K562 (cell line): ENCODE measurements at regions not wholly inside any gene's neighbourhood (a gene's known extent, or its start where the extent isn't known, plus 50 kb on each side); places are given as distances from the start of the nearest gene placed in this dataset.

Source experiments
- ATAC-seq: fragments of 200-7000 bp; cut with Tn5 transposase; 3 replicates; pipeline ENCODE4 v1.9.1; 2020; ENCODE audit warnings: moderate library complexity
- BruUV-seq: library from RNA; stranded (reverse); fragments of 400-500 nt; replicated peaks from 2 replicates; lab custom pipeline; 2021; lab: Mats Ljungman, UMichigan
- CTCF ChIA-PET: fragments of 300-600 bp; formaldehyde crosslinking; extraction: SDS; loops from one replicate; lab custom pipeline; 2021; ENCODE audit warnings: low intra/inter-chr PET ratio; lab: Yijun Ruan, JAX
- POLR2A ChIA-PET: fragments of 300-600, 350-650 bp; sonication (Branson Sonifier 250); formaldehyde crosslinking; extraction: SDS; loops from one replicate; lab custom pipeline; 2021; ENCODE audit warnings: antibody characterized with exemption, inconsistent platforms; lab: Yijun Ruan, JAX
- DNase-seq, 4 experiments: peaks; one replicate each; pipeline versions ENCODE4 v3.0.0 to v3.0.0-alpha.2; 2011 to 2018; ENCODE audit warnings: low spot score in 3 of 4, mixed read lengths in 3 of 4; ENCODE audit errors: extremely low read depth in 1 of 4
- FAIRE-seq: peaks from 2 replicates; lab custom pipeline; 2011; peaks lifted over from hg19 to GRCh38; lab: Jason Lieb, UNC
- H2AFZ ChIP-seq: 2 replicates; pipeline ENCODE4 v1.6.0; 2011; ENCODE audit warnings: low read depth, low read length, control low read depth, inconsistent platforms
- H3K27ac ChIP-seq: fragments of 200-600 bp; 3 replicates; pipeline ENCODE4 v1.8.0; 2011; ENCODE audit warnings: low read depth, mild to moderate bottlenecking, control low read depth, inconsistent platforms, low read length, moderate library complexity, mixed read lengths; ENCODE audit errors: extremely low read depth
- H3K27me3 ChIP-seq, 2 experiments: fragments of 300-600 bp in 1 of 2; 2 replicates in 1 of 2; 3 replicates in 1 of 2; pipeline versions ENCODE4 v1.6.0 to v1.8.0; 2011; ENCODE audit warnings: inconsistent platforms in 2 of 2, low read length in 2 of 2, mild to moderate bottlenecking in 1 of 2, mixed read lengths in 1 of 2, moderate library complexity in 1 of 2; ENCODE audit not compliant: control insufficient read depth in 2 of 2, insufficient read depth in 2 of 2
- H3K36me3 ChIP-seq: fragments of 300-600 bp; 3 replicates; pipeline ENCODE4 v1.8.0; 2011; ENCODE audit warnings: mild to moderate bottlenecking, low read length, inconsistent platforms; ENCODE audit not compliant: control insufficient read depth, insufficient read depth
- H3K4me1 ChIP-seq, 2 experiments: fragments of 200-600 bp in 1 of 2; replicated peaks in 1 of 2; 2 replicates in 1 of 2; 3 replicates in 1 of 2; pipeline versions ENCODE4 v1.5.1 to v1.8.0; 2011; ENCODE audit warnings: inconsistent platforms in 2 of 2, low read length in 2 of 2, mild to moderate bottlenecking in 1 of 2, mixed read lengths in 1 of 2, moderate library complexity in 1 of 2; ENCODE audit not compliant: control insufficient read depth in 2 of 2, insufficient read depth in 2 of 2
- H3K4me2 ChIP-seq: 2 replicates; pipeline ENCODE4 v1.6.1; 2011; ENCODE audit warnings: low read length, control low read depth, inconsistent platforms, mixed read lengths; ENCODE audit not compliant: insufficient read depth
- H3K4me3 ChIP-seq: fragments of 200-600 bp; sonication (generic), shearing (Covaris generic); 2 replicates; pipeline ENCODE4 v1.5.1; 2016; ENCODE audit warnings: control low read depth, inconsistent platforms
- H3K79me2 ChIP-seq: fragments of 200-600 bp; 3 replicates; pipeline ENCODE4 v1.8.0; 2011; ENCODE audit warnings: low read length, inconsistent platforms; ENCODE audit not compliant: control insufficient read depth, insufficient read depth
- H3K9ac ChIP-seq, 2 experiments: 2 replicates each; pipeline versions ENCODE4 v1.6.0 to v1.6.1; 2011; ENCODE audit warnings: low read depth in 2 of 2, low read length in 2 of 2, control low read depth in 1 of 2, inconsistent platforms in 1 of 2, mild to moderate bottlenecking in 1 of 2, mixed read lengths in 1 of 2; ENCODE audit not compliant: insufficient read depth in 1 of 2
- H3K9me1 ChIP-seq: one replicate; pipeline ENCODE4 v1.6.0; 2011; ENCODE audit warnings: inconsistent platforms, mild to moderate bottlenecking, low read length, moderate library complexity; ENCODE audit not compliant: control insufficient read depth, insufficient read depth
- H3K9me3 ChIP-seq: replicated peaks from 2 replicates; pipeline ENCODE4 v1.5.1; 2011; ENCODE audit warnings: low read depth, low read length, inconsistent platforms; ENCODE audit not compliant: control insufficient read depth, insufficient read depth
- H4K20me1 ChIP-seq: replicated peaks from 2 replicates; pipeline ENCODE4 v1.6.1; 2011; ENCODE audit warnings: low read length, inconsistent platforms, mixed read lengths; ENCODE audit not compliant: control insufficient read depth, insufficient read depth
- ELK3 ChIP-seq: fragments of 450-650 bp; formaldehyde crosslinking; IDR thresholded peaks from 2 replicates; pipeline ENCODE4 v1.4.0; 2020; ENCODE audit warnings: mild to moderate bottlenecking
- HNRNPH1 ChIP-seq: fragments of 200-400 bp; formaldehyde crosslinking; optimal IDR thresholded peaks from 2 replicates; pipeline ENCODE3; 2017; ENCODE audit warnings: low read depth, mild to moderate bottlenecking, low read length, moderate library complexity
- JUN ChIP-seq, 2 experiments: sonication (generic) in 1 of 2; formaldehyde crosslinking in 1 of 2; IDR thresholded peaks; 2 replicates each; pipeline versions ENCODE4 v1.6.1 to v1.8.0; 2012 to 2022; ENCODE audit warnings: borderline replicate concordance in 2 of 2, mild to moderate bottlenecking in 2 of 2, improper control_type of control experiment in 1 of 2, low read depth in 1 of 2, low read length in 1 of 2, missing genetic modification reagents in 1 of 2
- JUND ChIP-seq, 2 experiments: IDR thresholded peaks; 2 replicates in 1 of 2; 3 replicates in 1 of 2; pipeline ENCODE4 v1.6.1; 2011; ENCODE audit warnings: borderline replicate concordance in 2 of 2, low read depth in 2 of 2, low read length in 2 of 2, improper control_type of control experiment in 1 of 2, missing biosample characterization in 1 of 2, missing genetic modification characterization in 1 of 2, missing genetic modification reagents in 1 of 2
- RUNX1 ChIP-seq: sonication (generic); IDR thresholded peaks from 2 replicates; pipeline ENCODE4 v1.6.1; 2016; ENCODE audit warnings: antibody characterized with exemption, low read depth
- TEAD2 ChIP-seq: fragments of 450-650 bp; IDR thresholded peaks from 2 replicates; pipeline ENCODE4 v1.6.1; 2016; ENCODE audit warnings: missing genetic modification characterization, control low read depth, missing compliant biosample characterization
- WGBS: fragments of 100-300 bp; shearing (Covaris generic); methylation state at CpG from one replicate; pipeline ENCODE4 v1.1.6; 2016; ENCODE audit warnings: low coverage, mixed read lengths; ENCODE audit not compliant: insufficient coverage; ENCODE audit errors: missing lambda C conversion rate; 5-methylcytosine and 5-hydroxymethylcytosine counted together
- in situ Hi-C: fragments of 300-500 bp; cut with MboI; formaldehyde crosslinking; loops from 4 replicates; pipeline ENCODE4 v1.15.0; 2018; ENCODE audit warnings: inconsistent platforms, mixed read lengths
- intact Hi-C: fragments of 100-400 bp; cut with micrococcal nuclease; formaldehyde crosslinking; loops from 2 replicates; pipeline ENCODE4 v1.14.2; 2022
- TF ChIP-seq, protein P1 (sequence below), 2 experiments: fragments of 250-450 bp in 1 of 2; fragments of 450-650 bp in 1 of 2; sonication (Bioruptor Pico) in 1 of 2; IDR thresholded peaks; 2 replicates each; pipeline versions ENCODE4 v1.6.1 to v1.8.0; 2016 to 2021; ENCODE audit warnings: mild to moderate bottlenecking in 2 of 2, moderate library complexity in 2 of 2, missing compliant biosample characterization in 1 of 2, missing genetic modification characterization in 1 of 2
- TF ChIP-seq, protein P2 (sequence below), 2 experiments: IDR thresholded peaks; 2 replicates each; pipeline ENCODE4 v1.6.1; 2012; ENCODE audit warnings: improper control_type of control experiment in 2 of 2, low read depth in 2 of 2, low read length in 2 of 2, borderline replicate concordance in 1 of 2

- in situ Hi-C loops (no loop called here), intact Hi-C loops (no loop called here)
- CTCF ChIA-PET = no interaction called here
- BruUV-seq = no TSS peak
- DNase-seq = no peak
- no peaks in the 10 kb centered on the region for H3K36me3 ChIP-seq
- peaks cover 0 to 18% of the 10 kb centered on the region in 2 experiments; a peak in 2 of 5 replicates for H3K27me3 ChIP-seq
- no peak overlapping the region for H3K4me3 ChIP-seq
- WGBS = 0% methylated on average over 5 of the region's 5 CpGs
- FAIRE-seq = no peak
- no peak overlapping the region for H3K27ac ChIP-seq
- no peaks in the 10 kb centered on the region for H3K79me2 ChIP-seq
- no peak overlapping the region for H3K9ac ChIP-seq
- no peak for ATAC-seq
- POLR2A ChIA-PET = no interaction called here
- no peak overlapping the region for H3K4me2 ChIP-seq
- H2AFZ ChIP-seq = no peak overlapping the region
- no peaks in the 10 kb centered on the region for H3K4me1 ChIP-seq
- no peaks in the 10 kb centered on the region for H3K9me1 ChIP-seq
- H4K20me1 ChIP-seq = no peaks in the 10 kb centered on the region
- no peaks in the 10 kb centered on the region for H3K9me3 ChIP-seq
- TF ChIP-seq JUND (IDR thresholded peaks at IDR 0.05; ENCODE audit: borderline replicate concordance, low read depth, low read length) (no peak), JUND (tag; IDR thresholded peaks at IDR 0.05; ENCODE audit: borderline replicate concordance, low read depth, low read length) (no peak), ELK3 (no peak), RUNX1 (no peak), HNRNPH1 (no peak), JUN (IDR thresholded peaks at IDR 0.05; ENCODE audit: borderline replicate concordance, low read depth, low read length) (no peak), JUN (CRISPR knock-in tag; IDR thresholded peaks at IDR 0.05; ENCODE audit: borderline replicate concordance) (no peak), TEAD2 (tag) (no peak)
- TF ChIP-seq, protein P1, sequence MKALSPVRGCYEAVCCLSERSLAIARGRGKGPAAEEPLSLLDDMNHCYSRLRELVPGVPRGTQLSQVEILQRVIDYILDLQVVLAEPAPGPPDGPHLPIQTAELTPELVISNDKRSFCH (CRISPR knock-in tag; IDR thresholded peaks at IDR 0.05) = no peak
- TF ChIP-seq, protein P1 (tag; IDR thresholded peaks at IDR 0.05) = no peak
- TF ChIP-seq, protein P2, sequence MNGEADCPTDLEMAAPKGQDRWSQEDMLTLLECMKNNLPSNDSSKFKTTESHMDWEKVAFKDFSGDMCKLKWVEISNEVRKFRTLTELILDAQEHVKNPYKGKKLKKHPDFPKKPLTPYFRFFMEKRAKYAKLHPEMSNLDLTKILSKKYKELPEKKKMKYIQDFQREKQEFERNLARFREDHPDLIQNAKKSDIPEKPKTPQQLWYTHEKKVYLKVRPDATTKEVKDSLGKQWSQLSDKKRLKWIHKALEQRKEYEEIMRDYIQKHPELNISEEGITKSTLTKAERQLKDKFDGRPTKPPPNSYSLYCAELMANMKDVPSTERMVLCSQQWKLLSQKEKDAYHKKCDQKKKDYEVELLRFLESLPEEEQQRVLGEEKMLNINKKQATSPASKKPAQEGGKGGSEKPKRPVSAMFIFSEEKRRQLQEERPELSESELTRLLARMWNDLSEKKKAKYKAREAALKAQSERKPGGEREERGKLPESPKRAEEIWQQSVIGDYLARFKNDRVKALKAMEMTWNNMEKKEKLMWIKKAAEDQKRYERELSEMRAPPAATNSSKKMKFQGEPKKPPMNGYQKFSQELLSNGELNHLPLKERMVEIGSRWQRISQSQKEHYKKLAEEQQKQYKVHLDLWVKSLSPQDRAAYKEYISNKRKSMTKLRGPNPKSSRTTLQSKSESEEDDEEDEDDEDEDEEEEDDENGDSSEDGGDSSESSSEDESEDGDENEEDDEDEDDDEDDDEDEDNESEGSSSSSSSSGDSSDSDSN (IDR thresholded peaks at IDR 0.05; ENCODE audit: borderline replicate concordance in 1 of 2, low read depth in 2 of 2, low read length in 2 of 2) = no peak
These were observed 211.2 kb downstream of the CDC5L start for GRCh38 chr6:44598679-44599078.
